Stomach smooth muscle (tissue), 2 donors: ENCODE measurements at regions not wholly inside any gene's neighbourhood (a gene's known extent, or its start where the extent isn't known, plus 50 kb on each side); places are given as distances from the start of the nearest gene placed in this dataset.

Source experiments
- H3K27ac ChIP-seq: one replicate; pipeline ENCODE4 v1.7.0; 2013; ENCODE audit warnings: mild to moderate bottlenecking, low read length, inconsistent platforms
- H3K27me3 ChIP-seq, 2 donors: one replicate each; pipeline ENCODE4 v1.7.0; 2013; ENCODE audit warnings: low read length in 2 of 2; ENCODE audit not compliant: insufficient read depth in 2 of 2, control insufficient read depth in 1 of 2
- H3K36me3 ChIP-seq, 2 donors: one replicate each; pipeline ENCODE4 v1.7.0; 2013; ENCODE audit warnings: low read length in 2 of 2; ENCODE audit not compliant: control insufficient read depth in 2 of 2, insufficient read depth in 2 of 2
- H3K4me1 ChIP-seq: one replicate; pipeline ENCODE4 v1.7.0; 2013; ENCODE audit warnings: low read length; ENCODE audit not compliant: control insufficient read depth, insufficient read depth
- H3K4me3 ChIP-seq, 2 donors: one replicate each; pipeline ENCODE4 v1.7.0; 2013; ENCODE audit warnings: low read length in 2 of 2
- H3K9ac ChIP-seq, 2 donors: one replicate each; pipeline ENCODE4 v1.7.0; 2013; ENCODE audit warnings: low read length in 2 of 2, mild to moderate bottlenecking in 1 of 2
- H3K9me3 ChIP-seq, 2 donors: one replicate each; pipeline ENCODE4 v1.7.0; 2013; ENCODE audit warnings: low read length in 2 of 2; ENCODE audit not compliant: control insufficient read depth in 2 of 2
- donor health status: healthy.
- donor health status: Pancreatic carcinoma.

DNA sequence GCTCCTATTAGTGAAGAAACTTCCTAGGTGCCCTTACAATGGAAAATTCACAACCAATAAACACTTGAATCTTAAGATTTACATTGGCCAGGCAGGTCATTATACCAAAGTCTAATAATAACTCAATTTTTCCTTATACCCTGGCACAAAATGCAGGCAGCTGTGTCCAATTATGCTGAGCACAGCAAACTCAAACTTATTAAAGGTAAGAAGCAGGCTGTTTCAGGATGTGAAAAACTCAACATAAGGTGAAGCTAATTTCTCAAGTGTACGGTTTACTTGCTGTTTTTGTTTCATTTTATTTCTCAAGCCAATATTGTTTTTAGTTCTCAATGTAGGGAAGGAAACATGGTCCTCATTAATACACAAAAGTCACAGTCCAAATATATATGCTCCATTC lies 405.1 kb downstream of the KCTD16 start:
- no peaks in the 10 kb centered on the region for H3K36me3 ChIP-seq
- H3K27me3 ChIP-seq: no peaks in the 10 kb centered on the region
- H3K4me1 ChIP-seq: no peaks in the 10 kb centered on the region

DNA sequence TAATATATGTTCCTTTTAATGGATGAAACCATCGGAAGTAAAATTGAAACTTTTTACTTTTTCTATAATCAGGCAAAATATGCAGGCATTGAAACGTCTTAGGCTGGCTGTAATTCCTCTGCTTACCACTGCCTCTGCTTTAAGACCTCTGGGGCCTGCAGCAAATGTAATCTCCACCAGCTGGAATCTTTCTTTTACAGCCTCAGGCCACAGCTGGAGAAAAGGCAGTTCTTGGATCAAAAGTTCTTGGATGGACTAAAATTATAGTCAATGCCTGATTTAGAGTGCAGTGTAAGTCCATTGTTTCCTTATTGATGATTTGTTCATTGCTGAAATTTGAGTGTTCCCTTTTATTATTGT lies 396.7 kb downstream of the KCTD16 start:
- Histone ChIP-seq H3K9ac (no peak overlapping the region), H3K27ac (no peak overlapping the region), H3K27me3 (no peaks in the 10 kb centered on the region), H3K4me1 (no peaks in the 10 kb centered on the region), H3K36me3 (no peaks in the 10 kb centered on the region), H3K4me3 (no peak overlapping the region), H3K9me3 (peaks cover 2 to 7% of the 10 kb centered on the region in 2 donors)

More for the DNA sequence above, 405.1 kb downstream of the KCTD16 start:
- Histone ChIP-seq H3K27ac (no peak overlapping the region), H3K9me3 (peaks cover 0 to 4% of the 10 kb centered on the region in 2 donors), H3K4me3 (no peak overlapping the region), H3K9ac (no peak overlapping the region)

- peaks cover 2 to 7% of the 10 kb centered on the region in 2 donors for H3K9me3 ChIP-seq
- no peak overlapping the region for H3K27ac ChIP-seq
- no peak overlapping the region for H3K9ac ChIP-seq
- H3K4me1 ChIP-seq: no peaks in the 10 kb centered on the region
- no peak overlapping the region for H3K4me3 ChIP-seq
- no peaks in the 10 kb centered on the region for H3K36me3 ChIP-seq
- no peaks in the 10 kb centered on the region for H3K27me3 ChIP-seq
These were observed 396.2 kb downstream of the KCTD16 start for GRCh38 chr5:144566747-144567420.

- Histone ChIP-seq H3K27ac (no peak overlapping the region), H3K4me1 (no peaks in the 10 kb centered on the region), H3K9me3 (no peaks in the 10 kb centered on the region), H3K27me3 (no peaks in the 10 kb centered on the region), H3K9ac (no peak overlapping the region), H3K4me3 (no peak overlapping the region), H3K36me3 (no peaks in the 10 kb centered on the region)
These were observed 378.9 kb downstream of the KCTD16 start for GRCh38 chr5:144549580-144549979.

- Histone ChIP-seq H3K4me1 (no peaks in the 10 kb centered on the region), H3K9me3 (no peaks in the 10 kb centered on the region), H3K4me3 (no peak overlapping the region), H3K27me3 (no peaks in the 10 kb centered on the region), H3K36me3 (no peaks in the 10 kb centered on the region), H3K9ac (no peak overlapping the region), H3K27ac (no peak overlapping the region)
These were observed 378.3 kb downstream of the KCTD16 start for GRCh38 chr5:144548936-144549335.

- Histone ChIP-seq H3K4me3 (no peak overlapping the region), H3K36me3 (no peaks in the 10 kb centered on the region), H3K27me3 (no peaks in the 10 kb centered on the region), H3K9me3 (no peaks in the 10 kb centered on the region), H3K9ac (no peak overlapping the region), H3K27ac (no peak overlapping the region), H3K4me1 (no peaks in the 10 kb centered on the region)
These were observed 376.4 kb downstream of the KCTD16 start for GRCh38 chr5:144547098-144547499.

GRCh38 chr5:144538845-144539244 lies 368.2 kb downstream of the KCTD16 start:
- no peak overlapping the region for H3K4me3 ChIP-seq
- no peaks in the 10 kb centered on the region for H3K27me3 ChIP-seq
- no peaks in the 10 kb centered on the region for H3K9me3 ChIP-seq
- no peaks in the 10 kb centered on the region for H3K4me1 ChIP-seq
- no peak overlapping the region for H3K27ac ChIP-seq
- no peaks in the 10 kb centered on the region for H3K36me3 ChIP-seq
- no peak overlapping the region for H3K9ac ChIP-seq
